HG03097 (cell line): ENCODE measurements at regions not wholly inside any gene's neighbourhood (a gene's known extent, or its start where the extent isn't known, plus 50 kb on each side); places are given as distances from the start of the nearest gene placed in this dataset.
"Not testable (repeated sequence)": the region's sequence is repeated elsewhere in the genome, so short reads cannot be mapped to it uniquely, and the experiment has no call there.

Experiments
- ATAC-seq: cut with Tn5 transposase; IDR thresholded peaks from one replicate; pipeline ENCODE4 v1.9.1; 2021; ENCODE audit not compliant: unreplicated experiment, low FRiP score

DNA sequence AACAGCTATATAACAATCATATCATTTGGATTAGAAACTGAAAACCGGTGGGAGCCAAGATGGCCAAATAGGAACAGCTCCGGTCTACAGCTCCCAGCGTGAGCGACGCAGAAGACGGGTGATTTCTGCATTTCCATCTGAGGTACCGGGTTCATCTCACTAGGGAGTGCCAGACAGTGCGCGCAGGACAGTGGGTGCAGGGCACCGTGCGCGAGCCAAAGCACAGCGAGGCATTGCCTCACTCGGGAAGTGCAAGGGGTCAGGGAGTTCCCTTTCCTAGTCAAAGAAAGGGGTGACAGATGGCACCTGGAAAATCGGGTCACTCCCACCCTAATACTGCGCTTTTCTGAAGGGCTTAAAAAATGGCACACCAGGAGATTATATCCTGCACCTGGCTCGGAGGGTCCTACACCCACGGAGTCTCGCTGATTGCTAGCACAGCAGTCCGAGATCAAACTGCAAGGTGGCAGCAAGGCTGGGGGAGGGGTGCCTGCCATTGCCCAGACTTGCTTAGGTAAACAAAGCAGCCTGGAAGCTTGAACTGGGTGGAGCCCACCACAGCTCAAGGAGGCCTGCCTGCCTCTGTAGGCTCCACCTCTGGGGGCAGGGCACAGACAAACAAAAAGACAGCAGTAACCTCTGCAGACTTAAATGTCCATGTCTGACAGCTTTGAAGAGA is 1041.5 kb downstream of the SLC6A15 start:
- ATAC-seq = not testable (repeated sequence)

DNA sequence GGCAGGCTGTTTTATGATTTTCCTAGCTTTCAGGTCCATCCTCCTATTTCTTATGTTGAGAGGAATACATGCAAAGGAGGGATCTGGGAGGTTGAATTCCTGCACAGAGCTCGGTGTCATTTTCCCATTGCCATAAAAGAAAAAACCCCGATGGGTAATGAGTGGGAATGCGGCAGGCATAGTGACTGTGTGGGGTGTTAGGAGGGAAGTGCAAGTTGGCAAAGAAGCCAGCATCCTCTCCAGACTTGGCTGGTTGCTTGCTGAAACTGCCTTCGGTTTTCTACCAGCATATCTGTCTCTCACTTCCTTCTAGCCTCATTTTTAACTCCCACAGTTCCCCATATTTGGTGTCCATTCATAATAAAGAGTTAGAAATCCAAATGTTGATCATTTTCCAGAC is 1046.1 kb downstream of the SLC6A15 start:
- no peak for ATAC-seq

DNA sequence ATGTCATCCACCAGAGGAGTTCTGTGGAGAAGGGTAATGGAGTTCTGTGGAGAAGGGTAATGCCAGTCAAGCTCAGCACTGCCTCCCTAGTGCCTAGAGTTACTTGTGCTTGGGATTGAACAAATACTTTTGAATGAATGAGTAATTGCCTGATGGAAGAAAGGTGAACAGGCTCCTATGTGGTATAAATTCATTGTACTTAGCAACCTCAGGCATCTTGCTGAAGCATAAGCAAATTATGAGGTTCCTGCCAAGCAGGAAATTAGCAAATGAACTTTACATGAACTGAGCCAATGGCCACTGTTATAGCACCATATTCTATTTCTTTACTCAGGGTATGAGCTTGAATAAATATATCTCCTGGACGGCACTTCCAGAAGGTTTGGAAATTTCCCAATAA is 1047.2 kb downstream of the SLC6A15 start:
- ATAC-seq = no peak

DNA sequence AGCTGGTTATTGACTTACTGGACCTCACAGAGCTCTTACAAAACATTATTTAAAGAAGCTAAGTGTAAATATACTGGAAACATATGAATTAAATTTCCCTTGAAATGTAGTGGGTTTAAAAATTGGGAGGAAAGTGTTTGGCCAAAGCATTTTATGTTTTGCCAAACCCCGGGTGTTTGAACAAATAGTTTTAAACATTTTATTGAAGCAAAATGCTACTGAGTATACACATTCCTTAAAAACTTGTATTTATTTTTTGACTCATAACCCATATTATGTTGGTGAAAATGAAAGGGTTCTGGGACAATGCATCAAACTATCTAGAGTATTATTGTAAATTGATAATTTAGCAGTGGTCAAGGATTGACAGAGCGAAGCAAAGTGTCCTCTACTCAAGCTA is 1048.5 kb downstream of the SLC6A15 start:
- ATAC-seq = no peak

GRCh38 chr12:83859021-83859420 is 1053.6 kb downstream of the SLC6A15 start:
- no peak for ATAC-seq

GRCh38 chr12:83856803-83857202 is 1055.8 kb downstream of the SLC6A15 start:
- no peak for ATAC-seq

DNA sequence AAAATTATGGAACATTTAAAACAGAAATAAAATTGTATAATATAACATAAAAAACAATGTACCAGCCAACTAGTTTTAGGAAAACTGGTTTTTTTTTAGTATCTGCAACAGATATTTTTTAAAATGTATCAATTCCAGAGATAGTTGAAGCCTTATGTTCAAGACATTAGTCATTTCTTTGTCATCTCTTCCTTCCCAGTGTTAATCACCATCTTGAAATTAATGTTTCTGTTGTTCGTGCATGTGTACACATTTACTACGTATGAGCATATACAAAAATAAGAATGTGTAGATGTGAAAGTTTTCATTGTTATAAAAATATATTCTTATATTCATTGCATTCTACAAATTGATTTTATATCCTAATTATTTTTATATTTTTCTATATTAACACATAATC is 1062.1 kb downstream of the SLC6A15 start:
- ATAC-seq = no peak

GRCh38 chr12:83848702-83849101 is 1063.9 kb downstream of the SLC6A15 start:
- no peak for ATAC-seq

- no peak for ATAC-seq
Observed at GRCh38 chr12:83843541-83843940, 1069.1 kb downstream of the SLC6A15 start.

GRCh38 chr12:83841620-83842019 is 1071.0 kb downstream of the SLC6A15 start:
- ATAC-seq = no peak

GRCh38 chr12:83827860-83828259 is 1084.7 kb downstream of the SLC6A15 start:
- ATAC-seq = no peak

- ATAC-seq = no peak
Observed at GRCh38 chr12:83827193-83827592, 1085.4 kb downstream of the SLC6A15 start.

DNA sequence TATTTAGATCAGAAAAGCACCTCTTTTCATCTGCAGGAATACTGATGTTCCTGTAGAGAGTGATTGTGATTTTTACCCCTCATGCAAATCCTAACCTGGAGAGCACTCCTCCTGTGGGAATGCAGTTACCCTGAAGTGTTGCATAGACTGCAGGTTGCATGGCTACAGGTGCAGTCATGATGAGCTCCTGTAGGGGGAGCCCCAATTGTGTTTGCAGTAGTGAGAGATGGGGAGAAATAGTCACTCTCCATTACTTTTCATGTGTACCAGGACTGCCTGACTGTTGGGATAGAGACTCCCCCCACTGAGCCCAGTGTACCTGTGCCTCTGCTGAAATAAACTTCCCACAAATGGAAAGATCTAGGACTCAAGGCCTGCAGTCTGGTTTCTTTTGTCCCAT is 1086.5 kb downstream of the SLC6A15 start:
- no peak for ATAC-seq

GRCh38 chr12:83823386-83824045 is 1089.1 kb downstream of the SLC6A15 start:
- peak; percentile 78 for ATAC-seq

GRCh38 chr12:83821967-83822366 is 1090.6 kb downstream of the SLC6A15 start:
- no peak for ATAC-seq

DNA sequence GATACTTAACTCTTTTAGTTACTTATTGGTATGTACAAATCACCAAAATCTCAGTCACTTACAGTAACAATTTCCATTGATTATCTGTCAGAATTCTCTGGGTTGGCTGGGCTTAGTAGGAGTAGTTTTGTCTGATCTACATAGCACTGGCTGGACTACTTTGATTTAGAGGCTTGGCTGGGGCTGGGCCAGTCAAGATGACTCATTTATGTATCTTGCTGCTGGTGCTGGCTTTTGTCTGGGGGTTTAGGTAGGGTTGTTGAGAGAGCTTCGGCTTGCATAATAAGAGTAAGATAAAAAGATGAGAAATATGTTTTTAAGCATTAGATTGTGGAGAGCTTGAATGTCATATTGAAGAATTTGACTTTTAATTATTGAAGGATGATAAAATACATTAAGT is 1093.7 kb downstream of the SLC6A15 start:
- no peak for ATAC-seq

DNA sequence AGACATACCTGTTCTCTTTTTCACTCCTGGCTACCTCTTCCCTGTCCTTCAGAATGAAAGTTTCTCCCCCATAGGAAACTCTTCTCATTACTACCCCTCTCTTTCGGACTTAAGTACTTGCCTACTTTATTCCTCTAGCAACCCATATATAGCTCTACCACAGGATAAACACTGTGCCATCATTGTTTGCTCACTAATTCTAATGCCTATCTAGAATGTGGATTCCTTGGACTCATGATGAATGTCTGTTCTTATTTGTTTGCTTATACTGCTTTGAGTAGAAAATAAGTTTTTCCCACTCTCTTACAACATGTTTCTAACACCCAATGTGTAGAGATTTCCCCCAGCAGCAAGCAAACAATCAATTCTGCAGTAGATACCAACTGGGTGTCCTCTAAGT is 1094.9 kb downstream of the SLC6A15 start:
- no peak for ATAC-seq

GRCh38 chr12:83808591-83808990 is 1104.0 kb downstream of the SLC6A15 start:
- ATAC-seq = no peak

DNA sequence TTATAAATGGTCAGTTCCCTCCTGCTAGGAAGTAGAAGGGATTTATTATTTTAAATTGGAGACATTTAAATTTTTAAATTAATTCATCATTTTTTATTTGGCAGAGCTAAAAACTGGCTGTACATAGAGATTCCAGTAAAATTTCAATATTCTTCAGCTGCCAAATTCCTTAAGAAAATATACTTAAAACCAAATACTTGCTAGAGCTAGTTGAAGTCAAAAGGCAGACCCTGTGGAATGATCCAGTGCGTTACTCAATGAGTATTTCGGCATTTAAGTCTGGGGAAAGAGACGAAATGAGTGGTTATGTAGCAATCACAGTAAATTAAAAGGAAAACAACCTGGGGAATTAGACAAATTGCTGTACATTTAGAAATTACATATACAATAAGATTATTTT is 1104.7 kb downstream of the SLC6A15 start:
- no peak for ATAC-seq

DNA sequence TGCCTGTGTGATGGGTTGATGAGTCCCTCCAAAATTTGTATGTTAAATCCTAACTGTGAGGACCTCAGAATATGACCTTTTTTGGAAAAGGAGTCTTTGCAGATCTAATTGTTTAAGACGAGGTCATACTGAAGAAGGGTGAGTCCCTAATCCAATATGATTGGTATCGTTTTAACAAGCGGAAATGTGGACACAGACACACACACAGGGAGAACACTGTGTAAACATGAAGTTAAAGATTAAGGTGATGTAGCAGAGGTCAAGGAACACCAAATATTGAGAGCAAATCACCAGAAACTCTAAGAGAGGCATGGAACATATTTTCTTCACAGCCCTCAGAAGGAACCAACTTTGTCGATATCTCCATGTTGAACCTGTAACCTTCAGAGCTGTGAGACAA is 1106.7 kb downstream of the SLC6A15 start:
- no peak for ATAC-seq

DNA sequence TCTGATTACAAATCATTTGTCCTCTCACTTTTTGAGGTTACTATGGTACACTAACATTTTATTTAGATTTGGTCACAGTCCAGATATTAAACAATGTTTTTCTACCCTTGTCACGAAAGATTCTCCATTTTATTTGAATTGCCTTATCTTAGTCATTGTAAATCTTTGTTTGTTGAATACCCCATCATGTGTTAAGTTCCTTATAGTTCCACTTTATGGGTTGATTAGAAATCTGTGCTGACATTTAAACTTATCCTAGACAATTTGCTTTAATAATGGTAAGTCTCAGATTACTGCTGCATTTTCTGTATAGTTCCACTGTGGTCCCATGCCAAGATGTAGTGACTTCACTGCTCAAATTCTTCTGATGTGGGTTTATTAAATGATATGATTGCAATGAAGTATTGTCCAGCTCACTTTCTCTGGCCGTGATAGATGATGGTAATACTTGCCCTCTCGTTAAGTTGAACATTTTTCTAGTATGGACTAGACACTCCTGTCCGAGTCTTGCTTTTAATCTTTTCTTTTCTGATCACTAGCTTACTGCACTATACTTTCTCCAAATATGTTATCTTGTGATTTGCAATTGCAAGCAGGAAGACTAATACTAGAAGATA is 1107.3 kb downstream of the SLC6A15 start:
- ATAC-seq = no peak

DNA sequence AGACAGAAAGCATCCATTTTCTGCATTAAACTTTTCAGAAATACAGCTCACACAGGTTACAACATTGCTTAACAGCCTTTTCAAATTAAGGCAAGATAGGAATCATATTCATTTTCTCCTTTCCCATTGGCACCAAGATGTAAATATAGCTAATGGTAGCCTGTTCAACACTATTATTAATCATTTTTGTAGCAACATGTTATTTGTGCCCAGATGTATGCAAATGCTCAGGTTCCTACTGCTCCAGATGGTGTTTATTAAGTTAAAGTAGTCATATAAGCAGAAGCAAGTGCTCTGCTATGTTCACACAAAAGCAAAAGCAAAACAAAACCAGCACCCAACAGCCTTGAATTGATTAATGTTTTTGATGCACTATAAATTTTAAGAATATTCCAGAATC is 1110.6 kb downstream of the SLC6A15 start:
- ATAC-seq = no peak
